ENCODE measurements at regions not wholly inside any gene's neighbourhood (a gene's known extent, or its start where the extent isn't known, plus 50 kb on each side); places are given as distances from the start of the nearest gene placed in this dataset.

GRCh38 chr5:12974856-12975255, 969.6 kb downstream of the DNAH5 start:
- TF ChIP-seq CTCF (IDR thresholded peaks at IDR 0.05) (no peak), POLR2A (IDR thresholded peaks at IDR 0.05) (no peak)

Data from upper lobe of left lung (tissue), 4 donors.